ENCODE measurements at regions not wholly inside any gene's neighbourhood (a gene's known extent, or its start where the extent isn't known, plus 50 kb on each side); places are given as distances from the start of the nearest gene placed in this dataset.

DNA sequence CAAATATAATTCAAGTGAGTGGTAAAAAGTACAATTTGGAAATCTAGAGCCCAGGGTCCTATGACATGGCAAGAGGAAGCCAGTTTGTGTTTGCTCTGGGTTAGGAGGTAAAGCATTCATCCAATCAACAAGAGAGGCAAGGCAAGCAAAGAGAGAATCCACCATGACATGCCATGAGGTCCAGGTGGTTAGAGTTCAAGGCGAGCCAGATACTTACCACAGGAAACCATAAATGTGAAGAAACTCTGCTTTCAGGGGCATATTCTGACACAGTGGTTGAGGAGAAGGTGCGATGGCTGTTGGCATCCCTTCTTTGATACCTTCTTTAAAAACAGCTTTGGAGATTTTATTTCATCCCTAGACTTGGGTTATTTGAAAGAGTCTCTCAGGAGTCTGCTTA, 193.8 kb upstream of the MAN1A1 start:
- Mint-ChIP-seq H3K27ac (no peak overlapping the region), H3K27me3 (peaks cover 0 to 11% of the 10 kb centered on the region in 2 donors), H3K4me1 (ENCODE audit: low read depth in 2 of 2) (no peaks in the 10 kb centered on the region), H3K4me3 (no peak overlapping the region), H3K36me3 (ENCODE audit: insufficient read depth) (no peaks in the 10 kb centered on the region), H3K9me3 (no peaks in the 10 kb centered on the region)
- no peak for ATAC-seq (replicated peaks)
- no peak for DNase-seq

DNA sequence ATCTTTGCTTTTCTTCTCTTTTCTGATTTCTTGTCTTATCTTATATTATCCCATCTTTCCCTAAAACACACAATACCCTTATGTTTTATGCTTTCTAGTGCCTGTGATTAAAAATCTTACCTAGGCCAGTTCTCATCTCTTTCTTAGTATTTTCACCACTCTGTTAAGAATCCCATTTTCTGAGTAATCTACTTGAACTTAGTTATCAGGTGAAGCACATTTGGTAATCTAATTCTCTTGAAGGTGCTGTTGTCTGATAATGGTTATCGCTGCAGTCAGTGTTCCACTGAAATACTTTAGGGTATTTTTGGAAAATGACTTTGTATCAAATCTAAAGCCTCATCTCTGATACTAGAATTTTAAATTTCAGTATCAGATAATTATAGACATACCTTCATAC, 192.5 kb upstream of the MAN1A1 start:
- Mint-ChIP-seq H3K27ac (no peak overlapping the region), H3K4me3 (no peak overlapping the region), H3K27me3 (peaks cover 0 to 5% of the 10 kb centered on the region in 2 donors), H3K4me1 (ENCODE audit: low read depth in 2 of 2) (no peaks in the 10 kb centered on the region), H3K36me3 (ENCODE audit: insufficient read depth) (no peaks in the 10 kb centered on the region), H3K9me3 (no peaks in the 10 kb centered on the region)
- no peak for ATAC-seq (replicated peaks)
- DNase-seq, result no peak

- Mint-ChIP-seq H3K4me3 (no peak overlapping the region), H3K27ac (no peak overlapping the region), H3K9me3 (no peaks in the 10 kb centered on the region), H3K36me3 (ENCODE audit: insufficient read depth) (no peaks in the 10 kb centered on the region), H3K4me1 (ENCODE audit: low read depth in 2 of 2) (no peaks in the 10 kb centered on the region), H3K27me3 (peaks cover 0 to 5% of the 10 kb centered on the region in 2 donors)
- DNase-seq, result no peak
- no peak for ATAC-seq (replicated peaks)
Measured at GRCh38 chr6:119541132-119541905, 191.8 kb upstream of the MAN1A1 start.

- DNase-seq, result no peak
- H3K4me1 Mint-ChIP-seq (ENCODE audit: low read depth in 2 of 2), result no peaks in the 10 kb centered on the region
- ATAC-seq (replicated peaks), result no peak
- no peaks in the 10 kb centered on the region for H3K36me3 Mint-ChIP-seq (ENCODE audit: insufficient read depth)
- H3K4me3 Mint-ChIP-seq, result no peak overlapping the region
- no peak overlapping the region for H3K27ac Mint-ChIP-seq
- no peaks in the 10 kb centered on the region for H3K9me3 Mint-ChIP-seq
- peaks cover 0 to 5% of the 10 kb centered on the region in 2 donors for H3K27me3 Mint-ChIP-seq
Measured at GRCh38 chr6:119540417-119540816, 190.9 kb upstream of the MAN1A1 start.

DNA sequence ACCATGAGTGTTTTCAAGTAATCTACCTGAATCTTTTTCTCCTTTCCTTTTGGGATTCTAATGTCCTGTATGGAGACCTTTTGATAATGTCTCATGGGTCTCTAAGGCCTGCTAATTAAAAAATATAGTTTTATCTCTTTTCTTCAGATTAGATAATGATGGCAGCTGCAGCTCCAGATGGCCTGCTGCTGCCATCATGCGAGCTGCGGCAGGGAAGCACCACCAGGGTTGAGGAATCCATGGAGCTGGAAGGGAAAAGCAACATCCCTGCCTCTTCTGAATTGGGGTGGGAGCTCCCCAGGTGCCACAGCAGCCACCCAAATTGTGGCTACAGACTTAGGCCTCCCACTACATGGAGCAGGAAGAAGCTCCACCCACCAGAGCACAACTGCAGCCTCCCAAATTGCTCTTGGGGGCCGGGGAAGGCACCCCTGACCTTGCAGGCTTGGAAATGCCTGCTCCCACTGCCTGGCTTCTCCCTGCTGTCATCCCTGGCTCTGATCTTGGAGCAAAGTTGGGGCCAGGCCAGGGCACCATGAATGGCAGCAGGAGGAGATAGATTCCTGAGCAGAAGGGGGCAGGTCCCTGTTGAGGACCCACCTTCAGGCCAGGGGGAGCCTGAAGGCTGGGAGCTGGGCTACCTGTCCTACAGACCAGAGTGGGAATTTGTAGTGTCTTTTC, 189.6 kb upstream of the MAN1A1 start:
- Mint-ChIP-seq H3K36me3 (ENCODE audit: insufficient read depth) (no peaks in the 10 kb centered on the region), H3K27ac (no peak overlapping the region), H3K4me1 (ENCODE audit: low read depth in 2 of 2) (no peaks in the 10 kb centered on the region), H3K9me3 (no peaks in the 10 kb centered on the region), H3K4me3 (no peak overlapping the region), H3K27me3 (peaks cover 0 to 5% of the 10 kb centered on the region in 2 donors)
- DNase-seq (no peak), ATAC-seq (replicated peaks) (no peak)

- H3K4me1 Mint-ChIP-seq (ENCODE audit: low read depth in 2 of 2), result no peaks in the 10 kb centered on the region
- no peak for ATAC-seq (replicated peaks)
- H3K36me3 Mint-ChIP-seq (ENCODE audit: insufficient read depth), result no peaks in the 10 kb centered on the region
- H3K27ac Mint-ChIP-seq, result no peak overlapping the region
- H3K4me3 Mint-ChIP-seq, result no peak overlapping the region
- peaks cover 0 to 4% of the 10 kb centered on the region in 2 donors for H3K27me3 Mint-ChIP-seq
- H3K9me3 Mint-ChIP-seq, result no peaks in the 10 kb centered on the region
- DNase-seq, result no peak
Measured at GRCh38 chr6:119536666-119537065, 187.1 kb upstream of the MAN1A1 start.

GRCh38 chr6:119535332-119535731, 185.8 kb upstream of the MAN1A1 start:
- no peaks in the 10 kb centered on the region for H3K9me3 Mint-ChIP-seq
- no peaks in the 10 kb centered on the region for H3K4me1 Mint-ChIP-seq (ENCODE audit: low read depth in 2 of 2)
- H3K4me3 Mint-ChIP-seq, result no peak overlapping the region
- ATAC-seq (replicated peaks) (no peak), DNase-seq (no peak)
- peaks cover 0 to 8% of the 10 kb centered on the region in 2 donors for H3K27me3 Mint-ChIP-seq
- no peak overlapping the region for H3K27ac Mint-ChIP-seq
- no peaks in the 10 kb centered on the region for H3K36me3 Mint-ChIP-seq (ENCODE audit: insufficient read depth)

DNA sequence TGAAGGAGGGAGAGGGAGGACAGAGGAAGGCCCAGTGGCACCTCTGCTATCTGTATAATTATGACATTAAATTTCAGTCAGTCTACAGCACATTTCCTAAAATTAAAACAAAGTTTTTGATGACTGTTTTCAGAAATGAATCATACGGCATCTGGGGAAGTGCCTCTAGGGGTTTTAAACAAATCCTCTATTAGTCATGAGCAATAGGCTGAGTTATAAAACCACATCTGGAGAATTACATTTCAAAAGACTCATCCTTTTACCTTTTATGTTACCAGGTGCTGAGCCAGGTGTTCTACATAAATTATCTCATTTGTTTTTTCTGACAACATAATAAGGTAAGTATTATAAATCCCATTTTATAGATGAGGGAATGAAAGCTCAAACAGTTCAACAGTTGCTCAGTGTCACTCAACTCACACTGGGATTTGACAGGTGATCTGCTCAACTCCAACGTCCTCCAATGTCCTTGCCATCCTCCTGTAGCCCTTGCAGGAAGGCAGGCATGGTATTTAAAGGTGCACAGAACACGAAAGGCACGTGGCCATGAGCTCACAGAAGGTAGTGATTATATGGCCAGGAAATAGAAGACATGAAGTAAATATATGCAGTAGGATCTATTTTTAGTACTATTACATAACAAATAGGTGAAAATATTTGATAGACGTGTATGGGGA, 184.2 kb upstream of the MAN1A1 start:
- Mint-ChIP-seq H3K4me3 (no peak overlapping the region), H3K9me3 (no peaks in the 10 kb centered on the region), H3K27ac (no peak overlapping the region), H3K27me3 (peaks cover 0 to 17% of the 10 kb centered on the region in 2 donors), H3K4me1 (ENCODE audit: low read depth in 2 of 2) (no peaks in the 10 kb centered on the region), H3K36me3 (ENCODE audit: insufficient read depth) (no peaks in the 10 kb centered on the region)
- ATAC-seq (replicated peaks), result no peak
- DNase-seq, result no peak

DNA sequence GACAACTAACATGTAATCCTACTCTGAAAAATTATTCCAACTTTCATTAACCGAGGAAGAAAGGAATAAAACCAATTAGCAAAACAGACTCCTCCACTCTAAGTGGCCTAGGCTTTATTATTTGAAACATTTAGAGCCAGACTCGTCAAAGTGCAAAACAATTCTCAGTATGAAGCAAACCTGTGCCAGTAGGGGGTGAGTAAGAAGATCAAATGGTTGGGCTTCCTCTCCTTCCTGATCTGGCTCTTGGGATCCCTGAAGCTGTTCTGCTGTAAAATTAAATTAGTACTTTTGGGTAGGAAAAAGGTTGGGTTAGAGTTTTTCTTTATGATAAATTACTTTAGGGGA, 177.6 kb upstream of the MAN1A1 start:
- Mint-ChIP-seq H3K4me3 (no peak overlapping the region), H3K4me1 (ENCODE audit: low read depth in 2 of 2) (no peaks in the 10 kb centered on the region), H3K27ac (no peak overlapping the region), H3K9me3 (no peaks in the 10 kb centered on the region), H3K36me3 (ENCODE audit: insufficient read depth) (no peaks in the 10 kb centered on the region), H3K27me3 (peaks cover 0 to 17% of the 10 kb centered on the region in 2 donors)
- ATAC-seq (replicated peaks) (no peak), DNase-seq (no peak)

GRCh38 chr6:119526561-119527230, 177.1 kb upstream of the MAN1A1 start:
- ATAC-seq (replicated peaks), result no peak
- Mint-ChIP-seq H3K4me1 (ENCODE audit: low read depth in 2 of 2) (no peaks in the 10 kb centered on the region), H3K27me3 (peaks cover 0 to 13% of the 10 kb centered on the region in 2 donors), H3K9me3 (no peaks in the 10 kb centered on the region), H3K36me3 (ENCODE audit: insufficient read depth) (no peaks in the 10 kb centered on the region), H3K27ac (no peak overlapping the region), H3K4me3 (no peak overlapping the region)
- no peak for DNase-seq

DNA sequence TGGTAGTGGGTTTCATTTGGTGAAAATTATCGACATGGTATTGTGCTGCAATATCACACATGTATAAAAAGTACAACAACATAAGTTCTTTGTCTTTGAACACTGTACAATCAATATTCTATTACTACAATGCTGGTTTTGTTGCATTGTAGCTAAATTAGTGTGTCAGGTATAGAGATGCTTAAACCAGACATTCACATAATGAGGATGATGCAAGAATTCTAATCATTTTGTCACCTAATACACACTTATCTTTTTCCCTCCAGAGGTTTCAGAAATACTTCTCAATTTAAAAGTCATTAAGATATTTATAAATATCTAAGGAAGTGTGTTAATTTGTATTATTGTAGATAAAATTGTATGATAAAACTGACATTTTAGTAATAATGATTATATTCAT, 174.8 kb upstream of the MAN1A1 start:
- H3K4me1 Mint-ChIP-seq (ENCODE audit: low read depth in 2 of 2), result no peaks in the 10 kb centered on the region
- no peak overlapping the region for H3K27ac Mint-ChIP-seq
- H3K36me3 Mint-ChIP-seq (ENCODE audit: insufficient read depth), result no peaks in the 10 kb centered on the region
- H3K4me3 Mint-ChIP-seq, result no peak overlapping the region
- no peaks in the 10 kb centered on the region for H3K9me3 Mint-ChIP-seq
- H3K27me3 Mint-ChIP-seq, result peaks cover 0 to 9% of the 10 kb centered on the region in 2 donors
- ATAC-seq (replicated peaks), result no peak
- no peak for DNase-seq

DNA sequence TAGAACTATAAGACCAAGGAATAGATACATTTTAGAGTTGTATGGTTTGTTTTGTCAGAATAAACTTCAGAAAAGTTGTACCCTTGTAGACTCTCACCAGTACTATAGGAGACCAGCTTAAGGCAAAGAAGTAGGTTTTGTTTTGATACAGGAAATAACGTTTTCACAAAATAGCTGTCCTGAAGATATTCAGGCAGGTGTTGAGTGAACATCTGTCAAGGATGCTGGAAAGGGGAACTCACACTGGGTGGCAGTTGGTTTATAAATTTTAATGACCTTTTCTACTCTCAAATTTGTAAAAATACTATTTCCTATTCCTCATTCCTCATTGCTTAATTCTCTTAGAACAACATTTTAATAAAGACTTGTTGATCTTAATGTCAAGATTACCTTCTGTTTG, 174.0 kb upstream of the MAN1A1 start:
- Mint-ChIP-seq H3K27me3 (peaks cover 0 to 12% of the 10 kb centered on the region in 2 donors), H3K4me1 (ENCODE audit: low read depth in 2 of 2) (no peaks in the 10 kb centered on the region), H3K9me3 (no peaks in the 10 kb centered on the region), H3K27ac (no peak overlapping the region), H3K4me3 (no peak overlapping the region), H3K36me3 (ENCODE audit: insufficient read depth) (no peaks in the 10 kb centered on the region)
- ATAC-seq (replicated peaks) (no peak), DNase-seq (no peak)

- Mint-ChIP-seq H3K36me3 (ENCODE audit: insufficient read depth) (no peaks in the 10 kb centered on the region), H3K27me3 (peaks cover 0 to 20% of the 10 kb centered on the region in 2 donors), H3K27ac (no peak overlapping the region), H3K9me3 (no peaks in the 10 kb centered on the region), H3K4me1 (ENCODE audit: low read depth in 2 of 2) (no peaks in the 10 kb centered on the region), H3K4me3 (no peak overlapping the region)
- ATAC-seq (replicated peaks) (no peak), DNase-seq (no peak)
Measured at GRCh38 chr6:119521251-119521650, 171.7 kb upstream of the MAN1A1 start.

Measured in effector memory CD8-positive, alpha-beta T cell (primary cell).